HG02885 (cell line): ENCODE measurements at regions not wholly inside any gene's neighbourhood (a gene's known extent, or its start where the extent isn't known, plus 50 kb on each side); places are given as distances from the start of the nearest gene placed in this dataset.

Source experiments
- ATAC-seq: cut with Tn5 transposase; IDR thresholded peaks from one replicate; pipeline ENCODE4 v1.9.1; 2021; ENCODE audit warnings: mild to moderate bottlenecking; ENCODE audit not compliant: unreplicated experiment, poor library complexity

GRCh38 chr4:183763990-183764754 is 105.1 kb downstream of the TRAPPC11 start:
- no peak for ATAC-seq

- no peak for ATAC-seq
Measured at GRCh38 chr4:183765251-183765911, 106.3 kb downstream of the TRAPPC11 start.

GRCh38 chr4:183766140-183766539 is 107.0 kb downstream of the TRAPPC11 start:
- no peak for ATAC-seq

- no peak for ATAC-seq
Measured at GRCh38 chr4:183770906-183771305, 111.8 kb downstream of the TRAPPC11 start.

GRCh38 chr4:183772361-183772760 is 113.3 kb downstream of the TRAPPC11 start:
- ATAC-seq, result no peak

GRCh38 chr4:183773790-183774189 is 114.7 kb downstream of the TRAPPC11 start:
- ATAC-seq, result no peak

- no peak for ATAC-seq
Measured at GRCh38 chr4:183783306-183783705, 121.8 kb upstream of the STOX2 start.

GRCh38 chr4:183783991-183784553 is 121.0 kb upstream of the STOX2 start:
- no peak for ATAC-seq

GRCh38 chr4:183788308-183788905 is 116.7 kb upstream of the STOX2 start:
- ATAC-seq, result peak; percentile 42

- ATAC-seq, result no peak
Measured at GRCh38 chr4:183789657-183790056, 115.5 kb upstream of the STOX2 start.

GRCh38 chr4:183790661-183791060 is 114.4 kb upstream of the STOX2 start:
- ATAC-seq, result no peak

- ATAC-seq, result no peak
Measured at GRCh38 chr4:183797011-183797444, 108.1 kb upstream of the STOX2 start.

GRCh38 chr4:183797445-183798300 is 107.4 kb upstream of the STOX2 start:
- no peak for ATAC-seq

GRCh38 chr4:183798301-183799253 is 106.5 kb upstream of the STOX2 start:
- no peak for ATAC-seq

- no peak for ATAC-seq
Measured at GRCh38 chr4:183801457-183802165, 103.5 kb upstream of the STOX2 start.

GRCh38 chr4:183806341-183806740 is 98.8 kb upstream of the STOX2 start:
- no peak for ATAC-seq

- ATAC-seq, result no peak
Measured at GRCh38 chr4:183807420-183808096, 97.5 kb upstream of the STOX2 start.

- no peak for ATAC-seq
Measured at GRCh38 chr4:183808097-183808456, 97.0 kb upstream of the STOX2 start.
